Osteoblast (primary cell): ENCODE measurements at regions not wholly inside any gene's neighbourhood (a gene's known extent, or its start where the extent isn't known, plus 50 kb on each side); places are given as distances from the start of the nearest gene placed in this dataset.

ENCODE experiments used
- DNase-seq: peaks from one replicate; pipeline ENCODE4 v3.0.0; 2011; ENCODE audit warnings: low spot score, mixed read lengths; ENCODE audit not compliant: insufficient read length; ENCODE audit errors: missing footprints
- H2AFZ ChIP-seq: 2 replicates; pipeline ENCODE4 v1.6.0; 2011; ENCODE audit warnings: mild to moderate bottlenecking, low read length
- H3K27ac ChIP-seq: 2 replicates; pipeline ENCODE4 v1.5.1; 2011; ENCODE audit warnings: mild to moderate bottlenecking, low read depth, low read length, moderate library complexity
- H3K27me3 ChIP-seq: 2 replicates; pipeline ENCODE4 v1.6.0; 2012; ENCODE audit warnings: mild to moderate bottlenecking, control low read depth, inconsistent platforms, low read length, moderate library complexity; ENCODE audit not compliant: insufficient read depth
- H3K36me3 ChIP-seq: 2 replicates; pipeline ENCODE4 v1.5.1; 2011; ENCODE audit warnings: mild to moderate bottlenecking, low read length, control low read depth, moderate library complexity; ENCODE audit not compliant: insufficient read depth
- H3K4me1 ChIP-seq: 2 replicates; pipeline ENCODE4 v1.5.1; 2011; ENCODE audit warnings: mild to moderate bottlenecking, low read length, control low read depth, moderate library complexity; ENCODE audit not compliant: insufficient read depth
- H3K4me2 ChIP-seq: 2 replicates; pipeline ENCODE4 v1.6.0; 2011; ENCODE audit warnings: mild to moderate bottlenecking, low read length; ENCODE audit not compliant: insufficient read depth
- H3K4me3 ChIP-seq: fragments of 200-600 bp; sonication (generic); 3 replicates; pipeline ENCODE4 v1.5.1; 2012; ENCODE audit warnings: mild to moderate bottlenecking, low read length, inconsistent platforms; ENCODE audit not compliant: insufficient read depth
- H3K79me2 ChIP-seq: 2 replicates; pipeline ENCODE4 v1.6.0; 2012; ENCODE audit warnings: mild to moderate bottlenecking, low read length, control low read depth, inconsistent platforms; ENCODE audit not compliant: insufficient read depth
- H3K9me3 ChIP-seq: 2 replicates; pipeline ENCODE4 v1.5.1; 2011; ENCODE audit warnings: low read depth, low read length, control low read depth
- H4K20me1 ChIP-seq: 2 replicates; pipeline ENCODE4 v1.6.0; 2012; ENCODE audit warnings: mild to moderate bottlenecking, low read length, control low read depth; ENCODE audit not compliant: insufficient read depth
- TF ChIP-seq, protein P1 (sequence below): IDR thresholded peaks from 2 replicates; pipeline ENCODE4 v1.5.1; 2011; ENCODE audit warnings: mild to moderate bottlenecking, low read depth, low read length, moderate library complexity; ENCODE audit errors: extremely low read depth

DNA sequence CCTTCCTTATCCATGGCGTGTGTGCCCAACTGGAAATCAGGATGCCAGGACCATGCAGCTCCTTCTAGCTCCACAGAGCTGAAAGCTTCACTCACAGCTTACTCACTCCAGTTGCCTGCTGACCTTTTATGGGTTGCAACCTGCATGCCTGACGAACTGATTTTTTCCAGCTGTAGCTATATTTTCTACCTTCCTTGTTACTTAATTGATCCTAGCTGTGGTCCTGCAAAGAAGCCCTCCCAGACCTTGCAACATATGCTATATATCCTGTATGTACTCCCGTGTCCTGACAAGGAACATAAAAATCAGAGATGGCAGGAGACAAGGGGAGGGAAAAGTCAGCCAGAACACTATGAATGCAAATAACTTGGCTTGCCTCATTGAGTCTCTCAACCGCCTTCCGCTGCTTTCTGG, 135.3 kb upstream of the LDB2 start:
- DNase-seq: peak; percentile 73
- Histone ChIP-seq H4K20me1 (no peaks in the 10 kb centered on the region), H3K27ac (no peak overlapping the region), H2AFZ (peak overlapping the region; percentile 23), H3K36me3 (no peaks in the 10 kb centered on the region), H3K9me3 (no peaks in the 10 kb centered on the region), H3K4me1 (peaks cover 23% of the 10 kb centered on the region), H3K27me3 (no peaks in the 10 kb centered on the region), H3K79me2 (no peaks in the 10 kb centered on the region), H3K4me2 (peak overlapping the region; percentile 6), H3K4me3 (no peak overlapping the region)
- TF ChIP-seq, protein P1, sequence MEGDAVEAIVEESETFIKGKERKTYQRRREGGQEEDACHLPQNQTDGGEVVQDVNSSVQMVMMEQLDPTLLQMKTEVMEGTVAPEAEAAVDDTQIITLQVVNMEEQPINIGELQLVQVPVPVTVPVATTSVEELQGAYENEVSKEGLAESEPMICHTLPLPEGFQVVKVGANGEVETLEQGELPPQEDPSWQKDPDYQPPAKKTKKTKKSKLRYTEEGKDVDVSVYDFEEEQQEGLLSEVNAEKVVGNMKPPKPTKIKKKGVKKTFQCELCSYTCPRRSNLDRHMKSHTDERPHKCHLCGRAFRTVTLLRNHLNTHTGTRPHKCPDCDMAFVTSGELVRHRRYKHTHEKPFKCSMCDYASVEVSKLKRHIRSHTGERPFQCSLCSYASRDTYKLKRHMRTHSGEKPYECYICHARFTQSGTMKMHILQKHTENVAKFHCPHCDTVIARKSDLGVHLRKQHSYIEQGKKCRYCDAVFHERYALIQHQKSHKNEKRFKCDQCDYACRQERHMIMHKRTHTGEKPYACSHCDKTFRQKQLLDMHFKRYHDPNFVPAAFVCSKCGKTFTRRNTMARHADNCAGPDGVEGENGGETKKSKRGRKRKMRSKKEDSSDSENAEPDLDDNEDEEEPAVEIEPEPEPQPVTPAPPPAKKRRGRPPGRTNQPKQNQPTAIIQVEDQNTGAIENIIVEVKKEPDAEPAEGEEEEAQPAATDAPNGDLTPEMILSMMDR: no peak

DNA sequence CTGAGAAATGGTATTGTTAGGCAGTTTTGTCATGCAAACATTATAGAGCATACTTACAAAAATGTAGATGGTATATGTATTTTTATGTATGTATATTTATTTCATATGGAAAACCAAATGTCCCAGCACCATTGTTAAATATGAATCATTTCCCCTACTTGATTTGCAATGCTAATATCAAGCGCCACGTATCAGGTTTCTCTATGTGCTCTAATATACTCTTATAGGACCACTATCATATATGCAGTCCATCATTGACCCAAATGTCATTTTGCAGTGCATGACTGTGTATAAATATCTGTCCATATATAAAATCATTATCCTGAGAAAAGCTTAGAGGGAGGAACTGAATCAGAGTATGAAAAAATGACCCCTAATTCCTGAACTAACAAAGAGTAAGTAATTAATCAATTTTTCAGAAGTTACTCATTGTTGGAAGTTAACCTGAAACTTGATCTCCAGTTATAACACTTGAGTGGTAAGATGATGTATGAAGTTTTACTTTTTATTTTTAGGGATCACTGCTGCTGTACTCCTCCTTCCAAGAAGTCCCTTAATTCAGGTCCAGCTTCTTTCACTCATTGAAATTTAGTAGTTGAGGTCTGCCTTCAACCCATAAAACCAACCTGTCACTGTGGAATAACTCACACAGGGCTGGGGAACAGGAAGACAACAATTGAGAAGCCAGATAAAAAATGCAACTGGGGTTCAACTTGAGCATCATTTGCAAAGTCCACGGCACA, 134.8 kb upstream of the LDB2 start:
- Histone ChIP-seq H4K20me1 (no peaks in the 10 kb centered on the region), H3K4me3 (no peak overlapping the region), H2AFZ (no peak overlapping the region), H3K36me3 (no peaks in the 10 kb centered on the region), H3K9me3 (no peaks in the 10 kb centered on the region), H3K4me2 (peak overlapping the region; percentile 6), H3K4me1 (peaks cover 25% of the 10 kb centered on the region), H3K79me2 (no peaks in the 10 kb centered on the region), H3K27ac (no peak overlapping the region), H3K27me3 (no peaks in the 10 kb centered on the region)
- no peak for DNase-seq
- TF ChIP-seq, protein P1: no peak

DNA sequence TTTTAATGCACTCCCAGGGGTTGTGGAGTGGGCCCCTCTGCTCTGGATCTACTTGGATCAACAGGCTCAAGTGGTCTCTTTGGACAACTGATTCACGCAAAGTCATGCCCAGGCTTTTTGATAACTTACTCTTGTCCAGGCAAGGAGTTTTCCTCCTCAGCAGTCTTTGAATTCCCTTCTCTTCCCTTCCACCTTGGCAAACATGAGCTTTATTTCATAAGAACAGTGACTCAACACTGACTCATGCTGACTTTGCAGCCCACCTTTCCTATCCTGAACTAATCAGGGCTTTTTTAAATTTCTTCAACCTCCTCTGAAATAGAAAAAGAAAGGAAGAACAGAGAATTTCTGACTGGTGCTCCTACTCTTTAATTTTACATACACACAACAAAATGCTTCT, 132.1 kb upstream of the LDB2 start:
- Histone ChIP-seq H3K9me3 (no peaks in the 10 kb centered on the region), H3K27ac (peak overlapping the region; percentile 47), H3K79me2 (no peaks in the 10 kb centered on the region), H3K4me1 (peaks cover 39% of the 10 kb centered on the region), H3K4me2 (peak overlapping the region; percentile 7), H3K36me3 (no peaks in the 10 kb centered on the region), H3K27me3 (no peaks in the 10 kb centered on the region), H2AFZ (no peak overlapping the region), H4K20me1 (no peaks in the 10 kb centered on the region), H3K4me3 (no peak overlapping the region)
- TF ChIP-seq, protein P1: no peak
- peak; percentile 71 for DNase-seq

DNA sequence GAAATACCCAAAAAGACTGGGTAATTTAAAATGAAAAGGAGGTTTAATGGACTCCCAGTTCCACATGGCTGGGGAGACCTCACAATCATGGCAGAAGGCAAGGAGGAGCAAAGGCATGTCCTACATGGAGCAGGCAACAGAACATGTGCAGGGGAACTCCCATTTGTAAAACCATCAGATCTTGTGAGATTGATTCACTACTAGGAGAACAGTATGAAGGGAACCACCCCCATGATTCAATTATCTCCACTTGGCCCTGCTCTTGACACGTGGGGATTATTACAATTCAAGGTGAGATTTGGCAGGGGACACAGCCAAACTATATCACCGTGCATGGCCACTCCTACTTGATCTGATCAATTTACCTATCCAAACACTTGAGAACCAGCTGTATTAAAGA, 131.5 kb upstream of the LDB2 start:
- H3K79me2 ChIP-seq: no peaks in the 10 kb centered on the region
- no peaks in the 10 kb centered on the region for H4K20me1 ChIP-seq
- peak overlapping the region; percentile 47 for H3K27ac ChIP-seq
- peak overlapping the region; percentile 7 for H3K4me2 ChIP-seq
- no peak overlapping the region for H3K4me3 ChIP-seq
- no peak overlapping the region for H2AFZ ChIP-seq
- no peak for DNase-seq
- H3K36me3 ChIP-seq: no peaks in the 10 kb centered on the region
- TF ChIP-seq, protein P1: no peak
- H3K9me3 ChIP-seq: no peaks in the 10 kb centered on the region
- peaks cover 39% of the 10 kb centered on the region for H3K4me1 ChIP-seq
- no peaks in the 10 kb centered on the region for H3K27me3 ChIP-seq
